ENCODE measurements at regions not wholly inside any gene's neighbourhood (a gene's known extent, or its start where the extent isn't known, plus 50 kb on each side); places are given as distances from the start of the nearest gene placed in this dataset.

GRCh38 chr12:25833657-25834056 lies 124.8 kb upstream of the RASSF8 start:
- no peak for DNase-seq

DNA sequence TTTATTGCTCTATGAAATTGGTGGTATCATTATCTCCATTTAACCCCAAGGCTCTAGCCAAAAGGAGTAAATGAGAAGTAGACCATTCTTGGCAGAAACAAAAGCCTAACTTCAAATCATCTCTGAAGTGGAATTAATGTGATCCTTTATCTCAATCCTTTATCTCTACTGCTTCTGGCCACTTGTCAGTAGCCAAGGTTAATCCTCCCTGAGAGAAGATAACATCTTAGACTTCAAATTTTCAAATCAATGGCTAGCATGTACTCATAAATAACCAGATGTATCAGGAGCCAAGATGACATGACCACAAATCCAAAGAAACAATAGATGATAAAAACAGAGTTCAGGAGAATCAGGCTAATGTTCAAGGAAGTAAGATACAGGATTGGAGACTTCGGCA lies 123.1 kb upstream of the RASSF8 start:
- DNase-seq, result no peak

DNA sequence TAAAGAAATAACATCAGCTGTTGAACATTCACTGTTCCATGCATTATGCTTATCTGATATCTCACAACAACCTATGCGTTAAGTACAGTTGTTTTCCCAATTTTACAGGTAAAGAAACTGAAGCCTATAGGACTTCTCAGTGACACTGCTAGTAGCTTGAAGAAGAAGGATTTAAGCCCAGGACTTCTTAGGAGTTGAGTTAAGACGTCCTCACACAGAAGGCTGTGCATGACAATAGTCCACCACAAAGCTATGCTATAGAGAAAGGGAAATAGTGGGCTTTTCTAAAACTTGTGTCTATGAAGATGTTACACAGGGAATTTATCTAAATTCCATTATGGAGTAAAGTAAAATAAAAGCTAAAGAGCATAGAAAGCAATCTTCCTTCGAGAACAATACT lies 120.5 kb upstream of the RASSF8 start:
- DNase-seq, result no peak

DNA sequence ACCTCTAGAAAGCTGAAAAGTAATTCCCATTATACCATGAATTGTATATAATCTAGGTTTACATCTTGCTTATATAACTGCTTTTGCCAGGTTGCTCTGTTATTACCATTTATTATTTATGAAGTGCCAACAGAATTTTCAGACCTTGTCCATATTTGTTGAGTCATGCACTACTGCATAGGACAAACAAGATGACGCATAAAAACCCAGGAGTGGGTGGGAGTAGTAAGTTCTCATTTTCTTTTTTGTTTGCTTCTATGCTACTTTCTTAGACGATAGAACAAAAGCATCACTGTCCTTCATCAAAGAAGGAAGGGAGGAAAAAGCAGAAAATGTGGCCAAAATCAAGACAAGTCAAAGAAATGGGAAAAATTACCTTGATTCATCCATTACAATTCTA lies 119.0 kb upstream of the RASSF8 start:
- DNase-seq, result no peak

- no peak for DNase-seq
Observed at GRCh38 chr12:25840678-25841465, 117.6 kb upstream of the RASSF8 start.

- DNase-seq, result no peak
Observed at GRCh38 chr12:25842254-25842653, 116.2 kb upstream of the RASSF8 start.

- no peak for DNase-seq
Observed at GRCh38 chr12:25843976-25844375, 114.5 kb upstream of the RASSF8 start.

GRCh38 chr12:25845415-25845814 lies 113.1 kb upstream of the RASSF8 start:
- DNase-seq, result no peak

DNA sequence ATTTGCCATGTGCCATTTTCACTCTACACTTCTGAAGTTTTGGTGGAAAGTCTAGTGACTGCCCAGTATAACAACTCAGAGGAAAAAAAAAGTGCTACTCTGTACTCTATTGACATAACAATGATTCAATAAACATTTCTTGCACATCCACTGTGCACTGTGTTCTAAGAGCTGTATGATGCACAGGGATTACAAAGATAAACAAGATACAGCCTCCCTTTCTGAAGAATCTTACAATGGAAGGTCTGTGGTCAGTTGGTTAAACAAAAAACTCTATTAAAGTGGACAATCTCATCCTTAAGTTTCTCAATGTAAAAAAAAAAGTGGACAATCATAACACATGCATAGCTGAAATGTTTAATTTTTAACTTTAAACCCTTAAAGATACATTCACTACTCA lies 105.7 kb upstream of the RASSF8 start:
- DNase-seq, result no peak

DNA sequence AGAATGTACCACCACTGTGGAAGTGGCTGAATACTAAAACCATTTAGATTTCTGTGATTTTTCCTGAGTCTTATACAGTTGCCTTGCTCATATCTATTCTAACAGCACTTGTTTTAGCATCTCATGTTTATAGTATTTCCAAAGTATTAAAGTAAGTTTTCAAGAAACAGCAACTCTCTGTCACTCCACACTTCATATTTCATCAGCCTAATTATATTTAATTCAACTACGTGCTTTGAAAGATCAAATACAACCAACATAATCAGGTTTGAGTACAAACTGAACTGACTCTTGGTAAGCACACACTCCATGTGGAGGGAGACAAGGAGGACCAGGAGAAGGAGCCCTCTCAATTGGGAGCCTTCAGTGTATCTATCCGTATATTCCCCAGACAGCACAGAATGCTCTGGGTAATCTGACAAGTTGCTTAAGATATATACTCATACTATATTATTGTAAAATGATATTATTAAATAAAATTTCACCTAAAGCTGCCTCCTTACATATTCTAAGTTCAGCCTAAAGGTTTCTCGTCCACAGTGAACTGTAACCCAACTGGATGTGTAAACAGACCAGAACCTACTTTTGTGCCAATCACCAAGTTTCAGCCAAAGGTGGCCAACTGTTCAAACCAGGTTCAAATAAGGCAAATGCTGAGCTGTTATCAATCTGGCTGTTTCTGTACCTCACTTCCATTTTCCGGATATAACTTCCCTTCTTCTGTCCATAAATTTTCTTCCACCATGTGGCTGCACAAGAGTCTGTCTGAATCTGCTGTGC lies 105.0 kb upstream of the RASSF8 start:
- no peak for DNase-seq

GRCh38 chr12:25854991-25855390 lies 103.5 kb upstream of the RASSF8 start:
- DNase-seq, result no peak

DNA sequence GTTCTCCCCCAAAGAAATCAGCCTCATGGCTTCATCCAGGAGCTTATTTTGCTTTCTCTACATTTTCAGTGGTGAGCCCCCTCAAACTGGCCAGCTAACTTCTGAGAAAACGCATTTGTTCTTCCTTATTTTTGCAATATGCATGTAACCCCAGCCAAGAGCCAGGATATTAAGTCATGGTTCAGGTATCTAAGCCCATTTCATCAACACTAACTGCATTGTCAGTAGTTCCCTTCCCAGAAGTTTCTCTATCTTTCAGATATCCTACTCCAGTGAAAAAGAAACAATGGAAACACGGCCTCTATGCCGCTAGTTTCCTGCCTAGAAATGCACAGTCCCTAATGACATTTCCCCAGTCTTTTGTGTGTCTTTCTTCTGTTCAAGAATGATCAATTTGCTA lies 102.8 kb upstream of the RASSF8 start:
- no peak for DNase-seq

DNA sequence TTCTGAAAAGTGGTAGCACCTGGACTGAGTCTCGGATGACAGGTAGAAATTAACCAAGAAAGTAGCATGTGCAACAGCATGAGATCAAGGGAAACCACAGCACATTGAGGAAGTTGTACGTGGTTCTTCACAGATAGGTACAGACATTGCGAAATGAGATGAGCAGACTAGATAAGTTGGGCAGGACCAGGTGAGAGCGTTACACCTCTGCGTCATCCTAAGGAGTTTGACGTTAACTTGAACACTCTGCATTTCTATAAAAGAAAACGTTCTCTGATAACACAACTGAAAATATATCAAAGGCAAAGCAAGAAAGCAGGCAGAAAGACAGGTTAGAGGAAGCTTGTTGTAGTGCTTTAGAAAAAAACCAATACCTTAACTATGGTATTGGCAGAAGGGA lies 98.5 kb upstream of the RASSF8 start:
- DNase-seq, result no peak

DNA sequence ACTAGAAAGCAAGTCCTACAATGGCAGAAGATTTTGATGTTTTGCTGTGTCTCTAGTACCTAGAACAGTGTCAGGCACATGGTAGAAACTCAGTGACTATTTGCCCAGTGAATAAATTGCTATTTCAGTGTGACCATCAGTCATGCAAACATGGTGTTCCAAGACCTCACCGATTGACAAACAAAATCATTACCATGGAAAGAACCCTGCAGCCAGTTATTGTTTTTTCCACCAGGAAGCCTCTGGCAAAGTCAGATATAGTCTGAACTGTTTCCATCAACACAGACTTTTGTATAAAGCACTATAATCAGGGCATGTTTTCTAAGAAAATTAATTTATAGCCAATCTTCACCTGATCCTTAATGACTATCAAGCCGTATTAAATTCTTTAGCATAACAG lies 97.3 kb upstream of the RASSF8 start:
- no peak for DNase-seq

DNA sequence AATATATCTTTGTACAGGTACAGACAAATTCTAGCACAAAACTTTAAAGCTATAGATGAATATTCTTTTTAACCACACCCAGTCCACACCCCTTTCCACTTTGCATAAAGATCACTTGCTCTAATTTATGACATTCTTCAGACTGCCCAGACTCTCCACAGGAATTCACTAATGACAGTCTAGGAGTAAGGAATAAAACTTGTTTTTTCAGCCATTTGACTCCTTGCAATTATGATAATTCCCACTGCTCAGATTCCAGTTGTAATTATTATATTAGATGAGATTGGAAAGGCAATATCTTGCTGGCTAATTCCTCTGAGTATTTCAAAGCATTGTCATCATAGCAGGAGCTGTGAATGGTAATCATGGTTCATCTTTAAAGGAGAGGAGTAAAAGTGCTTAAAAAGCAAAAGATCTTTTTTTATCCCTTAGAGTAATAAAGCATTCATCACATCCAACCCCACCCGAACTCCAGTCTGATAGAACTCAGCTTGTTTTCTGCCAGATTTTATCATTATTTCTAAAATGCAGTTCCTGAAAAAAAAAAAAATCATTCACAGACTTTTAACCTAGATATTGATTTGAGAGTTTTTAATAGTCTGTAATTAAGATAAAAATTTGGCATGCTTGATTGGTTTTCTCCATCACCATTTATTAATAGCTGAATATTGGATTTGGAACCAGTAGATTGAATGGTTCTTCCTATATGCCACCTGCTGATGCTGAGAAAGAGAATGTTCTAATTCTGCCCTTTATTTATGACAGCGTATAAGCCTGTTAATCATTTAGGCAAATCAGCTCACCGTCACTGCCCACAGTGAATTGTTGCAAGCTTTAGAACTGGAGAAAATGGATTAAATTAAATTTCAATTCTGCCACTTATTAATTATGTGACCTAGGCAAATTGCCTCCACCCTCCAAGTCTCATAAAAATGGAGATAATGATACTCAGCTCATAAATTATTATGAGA lies 93.9 kb upstream of the RASSF8 start:
- no peak for DNase-seq

GRCh38 chr12:25866586-25867378 lies 91.7 kb upstream of the RASSF8 start:
- no peak for DNase-seq

DNA sequence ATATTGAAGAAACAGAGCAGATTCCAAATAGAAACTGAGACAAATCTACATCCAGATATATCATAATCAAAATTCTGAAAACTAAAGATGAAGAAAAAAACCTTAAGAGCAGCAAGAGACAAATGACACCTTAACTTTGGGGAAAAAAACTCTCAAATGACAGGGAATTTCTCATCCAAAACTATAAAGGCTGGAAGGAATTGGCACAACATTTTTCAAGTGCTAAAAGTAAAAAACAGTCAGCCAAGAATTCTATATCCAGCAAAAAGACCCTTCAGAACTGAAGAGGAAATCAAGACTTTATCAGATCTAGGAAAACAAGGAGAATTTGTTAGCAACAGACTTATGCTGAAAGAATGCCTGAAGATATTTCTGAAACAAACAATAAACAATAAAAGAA lies 90.3 kb upstream of the RASSF8 start:
- DNase-seq, result no peak

DNA sequence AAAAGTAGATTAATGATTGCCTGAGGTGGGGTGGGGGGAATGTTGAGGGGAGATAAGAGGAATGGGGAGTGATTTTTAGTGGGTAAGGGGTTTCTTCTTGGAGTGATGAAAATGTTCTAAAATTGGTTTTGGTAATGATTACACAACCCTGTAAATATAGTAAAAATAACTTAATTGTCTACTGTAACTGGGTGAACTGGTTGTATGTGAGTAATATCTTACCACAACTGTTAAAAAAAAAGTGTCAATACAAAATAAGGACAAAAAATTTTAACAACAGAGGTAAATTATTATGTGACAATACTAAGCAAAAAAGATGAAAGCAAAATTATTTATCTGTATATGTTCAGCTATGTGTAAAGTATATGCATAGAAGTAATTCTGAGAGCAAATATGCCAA lies 86.3 kb upstream of the RASSF8 start:
- no peak for DNase-seq

GRCh38 chr12:25875661-25876060 lies 82.8 kb upstream of the RASSF8 start:
- DNase-seq, result no peak

GRCh38 chr12:25876383-25877045 lies 82.0 kb upstream of the RASSF8 start:
- no peak for DNase-seq

DNA sequence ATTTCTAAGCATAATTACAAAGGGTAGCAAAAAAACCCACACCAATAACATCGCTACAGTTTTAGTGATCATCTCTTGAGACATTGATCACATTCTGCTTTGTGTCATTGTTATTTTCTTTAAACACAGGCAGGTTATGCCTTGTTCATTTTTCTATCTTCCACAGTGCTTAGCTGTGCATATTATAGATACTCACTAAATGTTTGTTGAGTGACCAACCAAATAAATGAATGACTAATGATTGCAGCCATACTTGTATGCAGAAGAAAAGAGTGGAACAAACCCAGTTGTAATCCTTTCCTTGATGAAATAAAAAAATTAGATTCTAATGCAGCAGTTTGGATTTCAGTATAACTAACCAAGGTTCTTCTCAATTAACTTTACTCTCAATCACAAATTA lies 81.0 kb upstream of the RASSF8 start:
- no peak for DNase-seq

GRCh38 chr12:25882266-25882665 lies 76.2 kb upstream of the RASSF8 start:
- DNase-seq, result no peak

Measured in activated CD4-positive, alpha-beta T cell treated with anti-CD3 and anti-CD28 coated beads for 48 hours (primary cell).